T-helper 17 cell (primary cell): ENCODE measurements at regions not wholly inside any gene's neighbourhood (a gene's known extent, or its start where the extent isn't known, plus 50 kb on each side); places are given as distances from the start of the nearest gene placed in this dataset.

Source experiments
- ATAC-seq: fragments of 150-1000 bp; cut with Tn5 transposase; 2 replicates; pipeline ENCODE4 v1.10.0; 2021; ENCODE audit warnings: mild to moderate bottlenecking, moderate library complexity
- DNase-seq, 3 donors: peaks; one replicate each; pipeline versions ENCODE4 v3.0.0 to v3.0.0-alpha.2; 2020 to 2021
- H3K9me3 ChIP-seq: one replicate; pipeline ENCODE4 v1.7.0; 2013; ENCODE audit warnings: low read length, mild to moderate bottlenecking; ENCODE audit not compliant: control insufficient read depth, poor library complexity, severe bottlenecking
- H3K27ac Mint-ChIP-seq: one replicate; pipeline ENCODE4 v1.8.0; 2022; ENCODE audit warnings: mild to moderate bottlenecking, moderate library complexity, mixed read lengths
- H3K27me3 Mint-ChIP-seq: one replicate; pipeline ENCODE4 v1.8.0; 2022; ENCODE audit warnings: mixed read lengths
- H3K36me3 Mint-ChIP-seq: one replicate; pipeline ENCODE4 v1.8.0; 2022; ENCODE audit warnings: low read depth, mixed read lengths
- H3K4me1 Mint-ChIP-seq: one replicate; pipeline ENCODE4 v1.8.0; 2022; ENCODE audit warnings: mild to moderate bottlenecking, mixed read lengths
- H3K4me3 Mint-ChIP-seq: one replicate; pipeline ENCODE4 v1.8.0; 2022; ENCODE audit warnings: mild to moderate bottlenecking, moderate library complexity, mixed read lengths

- Mint-ChIP-seq H3K27ac (no peak overlapping the region), H3K36me3 (no peaks in the 10 kb centered on the region), H3K4me3 (no peak overlapping the region), H3K27me3 (peaks cover 30% of the 10 kb centered on the region), H3K4me1 (peaks cover 14% of the 10 kb centered on the region)
- ATAC-seq (no peak), DNase-seq (no peak)
- no peaks in the 10 kb centered on the region for H3K9me3 ChIP-seq
Measured at GRCh38 chr15:63434576-63435186, 53.0 kb upstream of the CA12 start.

DNA sequence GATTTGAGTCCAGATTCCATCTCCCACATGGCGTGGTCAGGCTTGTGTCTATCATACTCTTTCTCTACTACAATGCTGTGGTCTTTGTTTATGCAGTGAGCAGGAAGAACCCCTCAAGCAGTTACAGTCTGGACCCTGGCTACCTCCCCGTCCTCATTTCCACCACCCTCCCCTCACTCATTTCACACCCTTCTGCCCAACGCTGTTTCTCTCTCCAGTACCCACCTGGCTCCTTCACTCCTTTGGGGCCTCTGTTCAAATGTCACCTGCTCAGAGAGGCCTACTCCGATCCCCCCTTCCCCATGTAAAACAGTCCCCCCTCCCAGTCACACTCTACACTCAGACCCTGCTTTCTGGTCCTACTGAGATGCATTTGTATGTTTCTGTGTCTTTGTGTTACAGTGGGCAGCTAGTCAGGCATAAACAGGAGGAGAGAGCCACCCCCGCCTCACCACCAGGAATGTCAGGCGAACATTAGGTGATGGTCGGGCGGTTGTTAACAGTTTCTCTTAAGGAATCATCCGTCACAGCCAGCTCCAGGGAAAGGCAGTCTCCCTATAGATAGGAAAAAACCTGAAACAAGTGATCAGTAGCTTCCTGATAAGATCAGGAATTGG, 53.7 kb upstream of the CA12 start:
- ATAC-seq, result no peak

DNA sequence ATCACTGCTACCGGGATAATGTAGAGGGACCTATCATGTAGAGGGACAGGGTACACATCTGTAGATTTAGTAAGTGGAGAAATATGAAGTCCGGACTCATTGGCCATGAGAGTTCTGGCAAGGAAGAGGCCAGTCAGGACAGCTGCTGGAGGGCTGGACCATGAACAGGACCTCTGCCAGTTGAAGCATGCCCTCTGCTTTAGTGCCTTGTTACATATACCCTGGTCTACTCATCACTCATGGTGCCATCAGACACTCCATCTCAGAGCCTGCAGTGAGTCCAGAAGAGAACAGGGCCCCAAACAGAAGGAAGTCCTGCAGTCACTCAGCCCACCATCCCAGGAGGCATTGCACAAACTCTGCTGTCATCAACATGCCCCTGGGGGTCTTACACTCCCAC, 54.7 kb upstream of the CA12 start:
- Mint-ChIP-seq H3K27me3 (peaks cover 30% of the 10 kb centered on the region), H3K4me3 (peak overlapping the region; percentile 55), H3K27ac (peak overlapping the region; percentile 81), H3K4me1 (peaks cover 21% of the 10 kb centered on the region), H3K36me3 (no peaks in the 10 kb centered on the region)
- DNase-seq (no peak), ATAC-seq (no peak)
- H3K9me3 ChIP-seq, result no peaks in the 10 kb centered on the region

More for the DNA sequence above, 53.7 kb upstream of the CA12 start:
- no peak for DNase-seq
- peak overlapping the region; percentile 29 for H3K27ac Mint-ChIP-seq
- no peaks in the 10 kb centered on the region for H3K9me3 ChIP-seq
- peaks cover 17% of the 10 kb centered on the region for H3K4me1 Mint-ChIP-seq
- no peak overlapping the region for H3K4me3 Mint-ChIP-seq
- no peaks in the 10 kb centered on the region for H3K36me3 Mint-ChIP-seq
- peaks cover 30% of the 10 kb centered on the region for H3K27me3 Mint-ChIP-seq

- Mint-ChIP-seq H3K4me3 (peak overlapping the region; percentile 55), H3K27me3 (peaks cover 25% of the 10 kb centered on the region), H3K4me1 (peaks cover 21% of the 10 kb centered on the region), H3K27ac (peak overlapping the region; percentile 81), H3K36me3 (no peaks in the 10 kb centered on the region)
- ATAC-seq (peak; percentile 90), DNase-seq (peak; percentile 35 to 61 (median 54))
- no peaks in the 10 kb centered on the region for H3K9me3 ChIP-seq
Measured at GRCh38 chr15:63436872-63437375, 55.3 kb upstream of the CA12 start.

DNA sequence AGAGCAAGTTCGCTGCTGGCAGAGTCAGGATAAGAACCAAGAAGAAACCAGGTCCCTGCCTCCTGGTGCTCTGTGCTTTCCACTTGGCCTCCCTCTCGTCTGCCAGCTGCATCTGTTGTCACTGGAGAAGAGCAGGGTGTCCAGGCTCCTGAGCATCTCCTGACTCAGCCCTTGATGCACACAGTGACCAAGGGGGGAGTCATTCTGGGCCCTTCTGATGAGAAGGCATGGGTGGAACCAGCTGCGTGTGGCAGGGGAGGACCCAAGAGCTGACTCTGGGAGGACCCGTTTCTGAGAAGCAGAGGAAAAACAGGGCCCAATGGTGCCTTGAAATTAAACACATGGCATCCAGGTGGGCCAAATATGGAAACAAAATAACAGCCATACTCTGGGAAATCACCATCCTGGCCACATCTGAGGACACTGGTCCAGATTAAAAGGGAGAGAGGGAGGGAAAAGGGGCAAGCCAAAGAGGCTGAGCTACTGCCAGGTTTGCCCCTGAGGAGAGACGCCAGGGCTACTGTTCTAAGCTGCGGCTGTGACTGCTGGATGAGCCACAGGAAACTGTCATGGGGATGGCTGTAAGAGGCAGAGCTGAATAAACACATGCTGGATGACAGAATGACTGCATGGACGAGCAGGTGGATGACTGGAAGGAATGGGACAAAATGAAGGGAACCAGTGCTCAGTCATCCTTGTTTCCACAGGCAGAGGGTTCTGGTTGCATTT, 58.1 kb upstream of the CA12 start:
- ATAC-seq (no peak), DNase-seq (no peak)
- Mint-ChIP-seq H3K27ac (peak overlapping the region; percentile 67), H3K27me3 (peaks cover 10% of the 10 kb centered on the region), H3K4me3 (no peak overlapping the region), H3K36me3 (no peaks in the 10 kb centered on the region), H3K4me1 (peaks cover 21% of the 10 kb centered on the region)
- no peaks in the 10 kb centered on the region for H3K9me3 ChIP-seq

DNA sequence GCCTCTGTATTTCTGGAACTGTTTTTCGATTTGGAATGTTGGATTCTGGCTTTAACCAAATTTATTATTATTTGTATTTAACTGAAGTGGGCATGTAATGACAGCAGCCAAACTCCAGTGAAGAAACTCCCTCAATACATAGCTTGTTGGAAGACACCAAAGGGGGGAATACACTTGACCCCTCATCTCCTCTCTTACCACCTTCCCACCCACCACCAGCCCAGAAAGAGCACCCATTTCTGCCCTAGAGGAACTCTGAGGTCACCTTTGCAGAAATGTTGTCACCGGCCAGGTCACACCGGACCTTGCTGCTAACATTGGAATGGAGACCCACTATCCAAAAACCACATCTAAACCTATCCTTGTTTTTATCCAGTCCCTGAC, 58.6 kb upstream of the CA12 start:
- Mint-ChIP-seq H3K4me1 (peaks cover 20% of the 10 kb centered on the region), H3K4me3 (no peak overlapping the region)

GRCh38 chr15:63440756-63441155, 59.1 kb upstream of the CA12 start:
- DNase-seq, result no peak
- peak overlapping the region; percentile 9 for H3K4me3 Mint-ChIP-seq
- ATAC-seq, result peak; percentile 32
- H3K9me3 ChIP-seq, result no peaks in the 10 kb centered on the region
- peaks cover 10% of the 10 kb centered on the region for H3K27me3 Mint-ChIP-seq
- peaks cover 17% of the 10 kb centered on the region for H3K4me1 Mint-ChIP-seq
- peak overlapping the region; percentile 67 for H3K27ac Mint-ChIP-seq
- H3K36me3 Mint-ChIP-seq, result no peaks in the 10 kb centered on the region

More for the DNA sequence above, 58.6 kb upstream of the CA12 start:
- no peaks in the 10 kb centered on the region for H3K9me3 ChIP-seq
- H3K27ac Mint-ChIP-seq, result peak overlapping the region; percentile 67
- peaks cover 10% of the 10 kb centered on the region for H3K27me3 Mint-ChIP-seq
- no peaks in the 10 kb centered on the region for H3K36me3 Mint-ChIP-seq
- ATAC-seq (no peak), DNase-seq (no peak)

- H3K36me3 Mint-ChIP-seq, result no peaks in the 10 kb centered on the region
- no peak overlapping the region for H3K4me3 Mint-ChIP-seq
- peaks cover 10% of the 10 kb centered on the region for H3K27me3 Mint-ChIP-seq
- peak overlapping the region; percentile 67 for H3K27ac Mint-ChIP-seq
- no peak for ATAC-seq
- peaks cover 18% of the 10 kb centered on the region for H3K4me1 Mint-ChIP-seq
- no peak for DNase-seq
- H3K9me3 ChIP-seq, result no peaks in the 10 kb centered on the region
Measured at GRCh38 chr15:63441266-63441665, 59.6 kb upstream of the CA12 start.

DNA sequence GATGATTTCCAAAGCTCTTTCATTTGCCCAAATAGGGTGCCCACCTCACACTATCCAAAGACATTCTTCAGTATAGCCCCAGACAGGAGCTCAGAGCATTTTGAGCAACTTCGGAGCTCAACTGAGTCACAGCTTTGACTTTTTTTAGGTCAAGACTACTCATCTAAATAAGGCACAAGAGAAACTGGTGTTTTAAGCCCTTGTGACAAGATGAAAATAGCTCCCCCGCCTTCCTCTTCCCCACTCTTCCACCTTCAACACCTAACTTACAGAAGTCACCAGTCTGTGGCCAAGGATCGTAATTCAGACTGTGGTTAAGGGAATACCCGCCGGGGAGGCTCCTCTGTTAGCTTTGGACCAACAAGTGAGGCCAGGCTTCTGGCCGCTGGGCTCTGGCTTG, 60.4 kb upstream of the CA12 start:
- Mint-ChIP-seq H3K4me1 (peaks cover 15% of the 10 kb centered on the region), H3K4me3 (no peak overlapping the region), H3K27me3 (peaks cover 10% of the 10 kb centered on the region), H3K36me3 (no peaks in the 10 kb centered on the region), H3K27ac (no peak overlapping the region)
- ATAC-seq (no peak), DNase-seq (no peak)
- no peaks in the 10 kb centered on the region for H3K9me3 ChIP-seq

- Mint-ChIP-seq H3K4me1 (peaks cover 16% of the 10 kb centered on the region), H3K36me3 (no peaks in the 10 kb centered on the region), H3K27ac (peak overlapping the region; percentile 74), H3K27me3 (peaks cover 5% of the 10 kb centered on the region), H3K4me3 (no peak overlapping the region)
- DNase-seq, result no peak
- no peaks in the 10 kb centered on the region for H3K9me3 ChIP-seq
- no peak for ATAC-seq
Measured at GRCh38 chr15:63444611-63445010, 59.8 kb upstream of the USP3 start.

DNA sequence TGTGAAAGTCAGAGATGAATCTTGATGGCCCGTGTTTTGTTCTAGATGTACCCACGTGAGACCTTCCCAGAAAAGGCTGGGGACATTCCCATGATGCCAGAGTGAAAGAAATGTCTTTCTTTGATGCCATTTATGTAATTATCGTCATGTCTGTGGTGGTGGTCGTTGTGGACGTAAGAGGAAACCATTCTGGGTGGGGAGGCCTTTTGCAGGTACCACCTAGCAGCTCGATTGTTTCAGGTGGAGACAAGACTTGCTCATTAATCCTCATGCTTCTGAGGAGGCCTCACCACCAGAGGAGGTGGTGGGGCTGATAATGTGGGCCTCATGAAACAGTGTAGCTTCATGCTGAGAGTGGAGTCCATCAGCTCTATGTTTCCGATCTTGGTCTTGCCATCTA, 58.1 kb upstream of the USP3 start:
- ATAC-seq, result peak; percentile 94
- H3K36me3 Mint-ChIP-seq, result no peaks in the 10 kb centered on the region
- peak overlapping the region; percentile 74 for H3K27ac Mint-ChIP-seq
- H3K9me3 ChIP-seq, result no peaks in the 10 kb centered on the region
- H3K4me3 Mint-ChIP-seq, result no peak overlapping the region
- peaks cover 9% of the 10 kb centered on the region for H3K4me1 Mint-ChIP-seq
- H3K27me3 Mint-ChIP-seq, result peaks cover 9% of the 10 kb centered on the region
- peak in 1 of 3 donors; percentile 36 for DNase-seq

DNA sequence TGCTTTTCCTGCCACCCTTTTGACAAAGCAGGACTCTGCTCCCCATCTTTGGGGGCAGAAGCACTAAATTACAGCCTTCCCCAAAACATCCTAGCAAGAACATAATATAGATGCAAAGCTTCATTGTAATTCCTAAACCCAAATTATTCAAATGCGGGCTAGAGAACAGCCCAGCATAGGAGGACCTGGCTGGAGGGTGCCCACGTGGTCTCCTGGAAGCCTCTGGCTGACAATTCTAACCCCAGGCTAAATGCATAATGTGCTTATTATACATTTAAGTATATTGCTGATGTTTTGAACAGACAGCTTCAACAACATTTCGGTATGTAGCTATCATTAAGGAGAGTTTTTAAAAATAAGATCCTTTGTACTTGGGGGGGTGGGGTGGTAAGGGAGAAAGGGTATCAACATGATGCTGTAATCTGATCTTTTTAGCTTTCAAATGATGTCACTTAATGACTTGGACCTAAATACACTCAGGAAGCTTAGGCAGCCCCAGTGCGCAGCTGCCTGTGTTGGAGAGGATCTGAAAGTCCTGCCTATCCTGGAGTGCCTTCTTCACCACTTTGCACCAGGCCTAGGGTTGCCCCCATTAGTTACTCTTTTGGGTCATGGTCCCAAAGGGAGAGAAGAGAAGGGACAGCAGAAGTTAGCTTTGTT, 57.2 kb upstream of the USP3 start:
- Mint-ChIP-seq H3K27ac (peak overlapping the region; percentile 87), H3K36me3 (no peaks in the 10 kb centered on the region), H3K4me1 (peaks cover 9% of the 10 kb centered on the region), H3K27me3 (peaks cover 8% of the 10 kb centered on the region), H3K4me3 (no peak overlapping the region)
- ATAC-seq (no peak), DNase-seq (no peak)
- no peaks in the 10 kb centered on the region for H3K9me3 ChIP-seq

- H3K4me3 Mint-ChIP-seq, result no peak overlapping the region
- peak overlapping the region; percentile 87 for H3K27ac Mint-ChIP-seq
- no peak for DNase-seq
- peaks cover 4% of the 10 kb centered on the region for H3K27me3 Mint-ChIP-seq
- no peak for ATAC-seq
- no peaks in the 10 kb centered on the region for H3K9me3 ChIP-seq
- no peaks in the 10 kb centered on the region for H3K36me3 Mint-ChIP-seq
- H3K4me1 Mint-ChIP-seq, result peaks cover 9% of the 10 kb centered on the region
Measured at GRCh38 chr15:63448266-63448665, 56.1 kb upstream of the USP3 start.
